ENCODE measurements at regions not wholly inside any gene's neighbourhood (a gene's known extent, or its start where the extent isn't known, plus 50 kb on each side); places are given as distances from the start of the nearest gene placed in this dataset.

DNA sequence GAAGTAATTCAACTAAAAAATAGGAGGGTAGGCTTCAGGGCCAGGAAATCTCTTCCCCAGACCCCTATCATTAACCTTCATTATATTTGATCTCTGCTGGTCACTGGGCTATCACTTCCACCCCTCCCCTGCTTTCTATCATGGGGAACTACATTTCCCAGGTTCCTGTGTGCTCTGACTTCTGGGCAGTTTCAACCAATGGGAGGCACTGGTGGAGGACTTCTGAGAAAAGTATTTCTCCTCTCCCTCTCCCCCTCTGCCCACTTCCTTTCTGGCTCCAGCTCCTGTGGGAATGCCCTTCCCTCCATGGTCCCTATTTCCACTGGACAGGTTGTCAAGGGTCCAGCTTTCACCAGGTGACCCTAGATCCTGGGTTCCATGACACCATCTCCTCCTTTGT, 364.4 kb downstream of the C16orf95 start:
- TF ChIP-seq, protein P1, sequence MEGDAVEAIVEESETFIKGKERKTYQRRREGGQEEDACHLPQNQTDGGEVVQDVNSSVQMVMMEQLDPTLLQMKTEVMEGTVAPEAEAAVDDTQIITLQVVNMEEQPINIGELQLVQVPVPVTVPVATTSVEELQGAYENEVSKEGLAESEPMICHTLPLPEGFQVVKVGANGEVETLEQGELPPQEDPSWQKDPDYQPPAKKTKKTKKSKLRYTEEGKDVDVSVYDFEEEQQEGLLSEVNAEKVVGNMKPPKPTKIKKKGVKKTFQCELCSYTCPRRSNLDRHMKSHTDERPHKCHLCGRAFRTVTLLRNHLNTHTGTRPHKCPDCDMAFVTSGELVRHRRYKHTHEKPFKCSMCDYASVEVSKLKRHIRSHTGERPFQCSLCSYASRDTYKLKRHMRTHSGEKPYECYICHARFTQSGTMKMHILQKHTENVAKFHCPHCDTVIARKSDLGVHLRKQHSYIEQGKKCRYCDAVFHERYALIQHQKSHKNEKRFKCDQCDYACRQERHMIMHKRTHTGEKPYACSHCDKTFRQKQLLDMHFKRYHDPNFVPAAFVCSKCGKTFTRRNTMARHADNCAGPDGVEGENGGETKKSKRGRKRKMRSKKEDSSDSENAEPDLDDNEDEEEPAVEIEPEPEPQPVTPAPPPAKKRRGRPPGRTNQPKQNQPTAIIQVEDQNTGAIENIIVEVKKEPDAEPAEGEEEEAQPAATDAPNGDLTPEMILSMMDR (conservative IDR thresholded peaks at IDR 0.05; ENCODE audit: low read depth, low read length) = no peak
- TF ChIP-seq EZH2 (IDR thresholded peaks at IDR 0.05; ENCODE audit: borderline replicate concordance, low read depth, low read length, poor library complexity, severe bottlenecking) = no peak
- intact Hi-C loops (cut with micrococcal nuclease; ENCODE audit: unreplicated experiment) = no loop called here
- H3K27ac ChIP-seq (ENCODE audit: low read depth, low read length, poor library complexity, severe bottlenecking) = peak overlapping the region; percentile 15
- DNase-seq (ENCODE audit: low spot score) = no peak
- H3K9me3 ChIP-seq (ENCODE audit: low read depth, low read length, poor library complexity, severe bottlenecking) = no peaks in the 10 kb centered on the region
- CTCF ChIA-PET = no interaction called here
- BruUV-seq (replicated peaks) = no TSS peak
- H3K27me3 ChIP-seq (replicated peaks; ENCODE audit: insufficient read depth, low read depth, low read length, poor library complexity) = no peaks in the 10 kb centered on the region
- no peak overlapping the region for H3K4me3 ChIP-seq (ENCODE audit: low read depth, low read length, poor library complexity, severe bottlenecking)
- peaks cover 4% of the 10 kb centered on the region for H3K4me1 ChIP-seq (ENCODE audit: insufficient read depth, low read length, poor library complexity, severe bottlenecking)
- POLR2A ChIA-PET (ENCODE audit: low non-redundant PET) = no interaction called here
- no peaks in the 10 kb centered on the region for H3K36me3 ChIP-seq (ENCODE audit: insufficient read depth, low read length, poor library complexity, severe bottlenecking)

DNA sequence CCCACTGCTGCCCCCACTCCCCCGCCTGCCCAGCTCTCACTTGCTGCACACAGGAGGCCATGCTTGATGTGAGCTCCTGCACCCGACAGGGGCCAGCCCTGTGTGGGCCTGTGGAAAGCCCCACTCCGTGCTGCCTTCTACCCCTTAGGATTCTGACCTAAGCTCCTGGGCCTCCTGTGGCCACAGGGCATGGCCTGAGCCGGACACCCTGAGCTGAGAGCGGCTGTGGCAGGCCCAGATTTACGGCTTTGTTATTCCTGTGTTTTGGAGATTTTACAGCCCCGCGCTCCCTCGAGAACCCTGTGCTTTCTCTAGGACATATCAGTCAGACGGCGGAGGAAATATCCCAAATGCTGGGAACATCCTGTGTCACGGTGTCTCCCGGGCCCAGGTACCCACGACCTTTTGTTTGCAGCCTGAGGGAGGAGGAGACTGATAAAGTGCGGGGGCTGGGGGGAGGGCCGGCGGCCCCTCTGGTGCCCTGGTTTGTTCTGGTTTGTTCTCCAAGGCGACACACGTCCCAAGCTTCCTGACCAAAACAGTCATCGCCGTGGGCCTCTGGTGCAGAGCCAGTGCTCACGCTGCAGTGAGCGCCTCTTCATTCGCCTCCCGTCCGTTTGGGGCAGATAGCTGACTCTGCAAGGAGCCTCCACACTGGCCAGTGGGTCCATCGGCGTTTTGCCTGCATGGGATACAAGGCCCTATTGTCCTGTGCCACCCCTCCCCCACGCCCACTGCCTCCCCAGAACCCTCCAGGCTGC, 363.4 kb downstream of the C16orf95 start:
- BruUV-seq (replicated peaks) = no TSS peak
- intact Hi-C loops (cut with micrococcal nuclease; ENCODE audit: unreplicated experiment) = no loop called here
- POLR2A ChIA-PET (ENCODE audit: low non-redundant PET) = no interaction called here
- no peaks in the 10 kb centered on the region for H3K27me3 ChIP-seq (replicated peaks; ENCODE audit: insufficient read depth, low read depth, low read length, poor library complexity)
- TF ChIP-seq, protein P1 (conservative IDR thresholded peaks at IDR 0.05; ENCODE audit: low read depth, low read length) = no peak
- no peak for TF ChIP-seq EZH2 (IDR thresholded peaks at IDR 0.05; ENCODE audit: borderline replicate concordance, low read depth, low read length, poor library complexity, severe bottlenecking)
- no peak overlapping the region for H3K4me3 ChIP-seq (ENCODE audit: low read depth, low read length, poor library complexity, severe bottlenecking)
- CTCF ChIA-PET = no interaction called here
- H3K4me1 ChIP-seq (ENCODE audit: insufficient read depth, low read length, poor library complexity, severe bottlenecking) = peaks cover 4% of the 10 kb centered on the region
- no peaks in the 10 kb centered on the region for H3K36me3 ChIP-seq (ENCODE audit: insufficient read depth, low read length, poor library complexity, severe bottlenecking)
- no peaks in the 10 kb centered on the region for H3K9me3 ChIP-seq (ENCODE audit: low read depth, low read length, poor library complexity, severe bottlenecking)
- no peak for DNase-seq (ENCODE audit: low spot score)
- no peak overlapping the region for H3K27ac ChIP-seq (ENCODE audit: low read depth, low read length, poor library complexity, severe bottlenecking)

DNA sequence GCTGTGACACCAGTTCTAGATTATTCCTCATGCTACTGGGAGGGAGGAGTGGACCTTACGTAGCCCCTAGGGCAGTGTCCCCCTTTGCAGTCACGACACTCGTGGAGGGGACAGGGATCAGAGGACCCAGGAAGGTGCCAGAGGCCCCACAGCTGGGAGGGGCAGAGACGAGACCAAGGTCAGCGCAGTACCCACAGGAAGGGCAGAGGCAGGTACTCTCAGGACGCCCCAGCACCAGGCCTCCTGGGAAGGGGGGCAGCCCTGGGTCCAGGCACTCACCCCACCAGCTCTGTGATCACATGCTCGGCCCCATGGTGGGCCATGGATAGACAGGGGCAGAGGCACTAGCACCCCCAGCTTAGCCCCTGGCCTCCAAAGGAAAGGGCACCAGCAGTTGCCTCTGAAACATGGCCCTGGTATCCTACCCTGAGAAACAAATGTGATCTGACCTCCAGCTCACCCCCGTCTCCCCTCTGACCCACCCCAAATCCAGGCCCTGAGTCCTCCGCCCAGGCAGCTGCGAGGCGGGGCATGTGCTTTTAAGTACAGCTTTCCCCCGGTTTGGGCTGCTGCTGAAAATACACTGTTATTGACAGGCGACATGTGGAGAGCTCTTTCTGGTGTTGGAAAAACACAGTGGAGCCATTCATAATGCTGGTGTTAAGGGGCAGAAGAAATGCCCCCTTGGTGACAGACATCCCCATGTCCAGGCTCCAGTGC, 361.9 kb downstream of the C16orf95 start:
- DNase-seq (ENCODE audit: low spot score) = no peak
- no peaks in the 10 kb centered on the region for H3K36me3 ChIP-seq (ENCODE audit: insufficient read depth, low read length, poor library complexity, severe bottlenecking)
- no peaks in the 10 kb centered on the region for H3K27me3 ChIP-seq (replicated peaks; ENCODE audit: insufficient read depth, low read depth, low read length, poor library complexity)
- TF ChIP-seq, protein P1 (conservative IDR thresholded peaks at IDR 0.05; ENCODE audit: low read depth, low read length) = no peak
- no peak for TF ChIP-seq EZH2 (IDR thresholded peaks at IDR 0.05; ENCODE audit: borderline replicate concordance, low read depth, low read length, poor library complexity, severe bottlenecking)
- BruUV-seq (replicated peaks) = no TSS peak
- H3K27ac ChIP-seq (ENCODE audit: low read depth, low read length, poor library complexity, severe bottlenecking) = no peak overlapping the region
- H3K4me1 ChIP-seq (ENCODE audit: insufficient read depth, low read length, poor library complexity, severe bottlenecking) = peaks cover 4% of the 10 kb centered on the region
- intact Hi-C loops (cut with micrococcal nuclease; ENCODE audit: unreplicated experiment) = no loop called here
- no peaks in the 10 kb centered on the region for H3K9me3 ChIP-seq (ENCODE audit: low read depth, low read length, poor library complexity, severe bottlenecking)
- no peak overlapping the region for H3K4me3 ChIP-seq (ENCODE audit: low read depth, low read length, poor library complexity, severe bottlenecking)
- ChIA-PET POLR2A (ENCODE audit: low non-redundant PET) (interaction anchor here (0.7 kb wide), 1 partner anchor 1596 kb away, joined by 3 read pairs; no protein-coding TSS in a partner anchor), CTCF (no interaction called here)
